Islet of Langerhans (tissue), 1 donor: ENCODE measurements at regions not wholly inside any gene's neighbourhood (a gene's known extent, or its start where the extent isn't known, plus 50 kb on each side); places are given as distances from the start of the nearest gene placed in this dataset.

ENCODE experiments used
- FAIRE-seq: peaks from one replicate; lab custom pipeline; 2011; peaks lifted over from hg19 to GRCh38; lab: Jason Lieb, UNC

DNA sequence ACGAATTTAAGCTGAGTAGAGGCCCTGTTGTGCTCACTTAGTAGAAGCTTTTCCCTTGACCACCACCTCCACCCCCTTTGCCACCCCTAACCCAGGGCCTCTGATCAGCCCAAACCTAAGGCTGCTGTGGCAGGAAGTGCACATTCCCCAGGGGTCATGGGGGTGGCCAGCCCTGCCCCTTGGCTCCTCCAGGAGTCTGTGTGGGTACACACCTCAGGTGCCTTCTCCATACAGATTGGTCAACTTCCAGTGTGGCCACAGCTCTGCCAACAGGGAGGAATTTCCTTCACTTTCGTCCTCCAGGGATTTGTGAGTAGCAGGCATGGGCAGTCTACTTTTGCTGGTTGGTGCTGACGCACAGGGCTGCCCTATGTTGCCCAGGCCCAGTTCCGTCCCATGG, 249.9 kb upstream of the ZNF32 start:
- no peak for FAIRE-seq

DNA sequence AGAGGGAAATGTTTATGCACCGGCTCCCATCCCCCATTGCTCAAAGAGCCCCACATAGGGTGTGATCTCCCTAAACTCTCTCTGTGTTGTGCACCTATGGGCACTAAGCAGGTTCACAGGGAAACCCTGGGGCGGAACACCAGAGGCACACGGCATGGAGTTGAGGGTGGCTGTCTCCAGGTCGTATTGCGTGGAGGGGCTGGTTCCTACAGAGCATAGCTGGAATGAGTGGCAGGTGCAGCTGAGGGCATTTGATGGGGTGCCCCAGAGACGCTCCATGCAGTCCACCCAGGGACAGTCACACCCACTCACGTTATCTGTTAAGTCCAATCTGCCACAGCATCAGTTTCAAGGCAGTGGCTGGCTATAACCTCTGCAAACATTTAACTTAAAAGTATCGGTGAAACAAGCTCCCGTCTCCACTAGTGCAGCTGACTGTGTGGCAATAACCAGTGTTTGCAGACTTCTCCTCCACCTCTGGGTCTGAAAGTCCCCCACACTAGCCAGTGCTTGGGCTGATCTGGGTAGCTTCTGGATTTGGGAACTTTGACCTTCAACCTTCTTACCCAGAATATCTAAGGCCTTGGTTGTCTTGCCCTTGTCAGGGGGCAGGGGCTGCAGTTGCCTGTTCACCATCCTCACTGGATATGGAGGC, 249.2 kb upstream of the ZNF32 start:
- FAIRE-seq: no peak

DNA sequence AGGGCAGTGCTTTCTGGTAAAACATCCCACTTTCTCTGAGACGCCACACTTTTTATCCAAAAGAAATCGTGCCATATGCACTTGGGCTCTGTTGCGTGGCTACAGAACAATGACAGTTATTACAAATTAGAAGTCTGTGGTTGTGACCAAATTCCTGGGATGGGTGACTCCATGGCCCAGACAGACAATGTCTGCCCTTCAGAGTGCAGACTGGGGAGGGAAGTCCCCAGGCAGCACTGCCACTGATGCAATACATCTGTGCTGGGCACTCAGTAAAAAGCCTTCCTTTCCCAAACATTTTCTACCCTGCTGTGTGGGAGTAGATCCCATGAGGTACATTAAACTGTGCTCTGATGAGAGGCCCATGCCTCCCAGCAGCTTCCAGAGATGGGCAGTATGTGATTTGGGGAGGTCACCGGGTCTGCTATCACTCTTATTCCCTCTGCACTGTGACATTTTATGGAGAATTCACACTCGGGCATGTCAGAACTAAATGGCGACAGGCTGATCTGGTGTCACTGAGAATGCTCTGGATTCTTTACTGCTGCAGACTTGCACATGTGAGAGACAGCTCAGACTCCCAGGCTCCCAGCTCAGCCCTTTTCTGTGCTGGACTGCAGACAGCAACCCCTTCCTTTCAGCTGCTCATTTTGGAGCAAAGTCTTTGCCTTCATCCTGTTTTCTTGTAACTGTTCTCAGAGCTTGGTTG, 243.5 kb upstream of the ZNF32 start:
- FAIRE-seq: no peak

DNA sequence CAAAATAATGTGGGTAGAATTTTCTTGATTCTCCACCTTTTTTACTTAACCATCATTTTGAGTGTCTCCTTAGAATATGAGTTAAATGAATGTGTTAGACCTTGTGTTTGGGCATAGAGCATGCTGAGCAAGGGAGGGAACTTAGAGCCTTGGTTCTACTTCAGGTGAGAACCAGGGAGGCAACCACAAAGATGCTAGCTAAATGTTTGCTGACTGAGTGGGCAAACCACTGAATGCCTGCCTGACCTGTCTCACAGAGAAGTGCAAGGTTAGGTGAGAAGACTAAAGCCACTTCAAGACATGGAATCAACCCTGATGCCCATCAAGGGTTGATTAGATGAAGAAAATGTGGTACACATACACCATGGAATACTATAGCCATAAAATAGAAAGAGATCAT, 242.6 kb upstream of the ZNF32 start:
- no peak for FAIRE-seq

DNA sequence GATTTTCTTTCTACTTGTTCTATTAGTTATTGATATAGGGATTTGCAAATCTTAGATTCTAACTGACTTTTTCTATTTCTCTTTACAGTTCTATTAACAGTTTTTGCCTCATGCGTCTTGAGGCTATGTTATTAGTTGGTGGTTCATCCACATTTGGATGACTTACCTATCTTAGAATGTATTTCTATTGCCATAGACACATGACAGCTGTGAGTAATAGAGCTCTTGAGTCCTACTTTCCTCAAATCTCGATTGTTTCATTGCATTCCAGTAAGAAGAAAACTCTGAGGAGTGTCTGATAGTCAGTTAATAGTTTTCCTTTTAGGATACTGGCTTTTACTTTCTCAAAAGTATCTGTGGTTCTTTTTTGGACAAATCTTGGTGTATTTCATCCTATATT, 241.4 kb upstream of the ZNF32 start:
- no peak for FAIRE-seq

DNA sequence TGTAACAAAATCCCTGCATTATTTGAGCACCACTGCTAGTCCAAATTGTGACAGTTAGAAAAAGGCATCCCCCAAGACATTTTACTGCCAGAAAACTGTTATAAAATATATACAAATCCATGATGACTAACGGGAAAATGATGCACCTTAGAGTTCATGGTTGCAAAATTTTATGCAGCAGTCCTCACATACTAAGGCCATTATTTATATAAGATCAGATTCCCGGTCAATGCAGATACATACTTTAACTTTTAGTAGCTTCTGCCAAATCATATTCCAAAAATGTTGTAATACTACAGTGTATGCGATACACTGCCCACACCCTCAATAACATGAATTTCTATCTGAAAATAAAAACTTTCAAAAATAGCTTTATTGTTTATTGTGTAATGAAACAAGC, 239.9 kb upstream of the ZNF32 start:
- FAIRE-seq: no peak

DNA sequence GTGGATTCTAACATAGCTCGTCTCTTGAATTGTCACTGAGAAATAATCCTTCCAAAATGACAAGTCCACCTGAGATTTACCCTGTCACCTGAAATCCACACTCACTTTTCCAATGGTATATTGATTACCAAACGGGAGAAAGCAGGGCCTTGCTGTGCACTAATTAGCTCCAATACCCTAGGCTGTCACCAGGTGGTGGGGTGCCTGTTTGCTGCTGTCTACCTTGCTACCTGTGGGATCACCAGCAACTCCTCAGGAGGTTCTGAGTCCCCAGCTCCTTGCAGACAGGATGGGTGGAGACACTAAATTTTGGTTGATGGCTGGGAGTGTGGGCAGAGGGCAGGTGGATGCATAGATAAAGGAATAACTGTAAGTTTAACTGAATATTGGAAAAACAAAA, 237.2 kb upstream of the ZNF32 start:
- FAIRE-seq: no peak

DNA sequence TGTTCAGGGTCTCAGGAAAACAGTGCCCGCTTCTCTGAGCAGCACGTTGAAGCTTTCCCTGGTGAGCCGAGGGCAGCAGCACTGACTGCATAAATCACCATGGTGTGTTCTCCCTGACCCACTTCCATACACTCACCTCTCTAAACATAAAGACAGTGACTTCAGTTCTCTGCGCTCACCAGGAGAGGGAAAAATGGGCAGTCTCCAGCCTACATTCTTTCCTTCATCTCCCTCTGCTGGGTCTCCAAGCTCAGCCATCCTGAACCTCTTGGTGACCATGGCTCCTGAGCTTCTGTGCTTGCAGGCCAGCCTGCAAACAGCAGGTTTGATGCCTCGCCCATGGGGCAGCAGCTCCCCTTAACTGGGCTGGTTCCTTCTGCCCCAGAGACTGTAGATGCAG, 236.6 kb upstream of the ZNF32 start:
- no peak for FAIRE-seq

DNA sequence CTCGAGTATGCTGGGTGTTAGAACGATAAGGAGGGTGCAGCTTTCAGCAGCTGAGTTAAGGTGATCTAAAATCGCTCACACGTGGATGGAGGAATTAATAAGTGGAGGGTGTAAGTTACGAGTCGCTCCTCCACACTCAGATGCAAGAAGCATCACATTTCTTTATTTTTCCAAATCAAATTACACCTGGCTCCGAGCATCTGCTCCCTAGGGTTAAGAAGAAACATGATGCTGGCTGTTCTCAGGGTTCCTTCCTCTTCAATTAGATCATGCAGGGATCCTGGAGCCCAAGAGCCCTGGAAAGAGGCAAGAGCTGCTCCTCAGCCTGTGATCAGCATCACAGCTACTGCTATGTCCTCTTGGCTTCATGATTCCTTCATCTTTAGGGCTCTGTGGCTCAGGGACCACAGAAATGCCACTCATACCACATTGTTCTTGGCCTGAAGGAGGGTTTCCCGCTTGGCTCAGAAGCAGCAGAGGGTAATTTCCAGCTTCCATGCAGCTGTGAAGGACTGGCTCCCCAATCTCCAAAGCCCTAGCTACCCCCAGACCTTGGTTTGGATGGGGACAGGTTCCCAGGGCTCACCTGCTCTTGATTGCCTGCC, 235.9 kb upstream of the ZNF32 start:
- FAIRE-seq: no peak

DNA sequence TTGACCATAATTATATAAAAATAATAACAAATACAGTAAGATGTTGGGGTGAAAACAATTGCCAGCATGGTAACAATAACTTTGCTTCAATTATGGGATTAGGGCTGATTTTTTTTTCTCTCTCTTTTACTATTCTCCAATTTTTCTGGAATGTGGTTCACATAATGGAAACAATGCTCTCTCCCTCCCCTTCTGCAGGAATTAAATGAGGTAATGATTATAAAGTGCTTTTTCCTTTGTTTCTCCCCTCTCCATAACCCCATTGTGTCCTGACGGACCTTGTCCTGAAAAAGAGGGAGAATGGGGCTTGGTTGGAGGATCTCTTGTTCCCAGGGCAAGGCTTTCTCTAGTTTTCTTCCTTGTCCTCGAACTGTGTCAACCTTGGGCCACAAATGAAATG, 234.0 kb upstream of the ZNF32 start:
- FAIRE-seq: no peak

DNA sequence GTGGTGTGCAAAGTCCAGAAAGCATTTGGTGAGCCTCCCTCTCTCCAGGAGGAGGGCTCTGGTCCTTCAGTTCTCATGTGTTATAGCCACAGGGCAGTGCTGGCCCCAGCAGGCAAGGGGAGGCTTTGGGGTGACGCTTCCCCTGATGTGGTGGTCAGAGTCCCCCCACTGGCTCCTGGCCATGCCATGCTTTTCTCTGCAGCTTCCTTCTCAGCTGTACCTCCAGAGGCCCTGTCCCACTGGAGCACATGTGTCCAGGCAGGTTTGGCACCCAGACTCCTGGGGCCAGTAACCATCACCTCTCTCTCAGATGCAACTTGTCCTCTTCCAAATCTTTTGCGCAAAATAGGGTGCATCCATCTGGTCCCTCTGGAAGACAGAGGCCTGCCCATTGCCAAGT, 233.0 kb upstream of the ZNF32 start:
- FAIRE-seq: no peak

DNA sequence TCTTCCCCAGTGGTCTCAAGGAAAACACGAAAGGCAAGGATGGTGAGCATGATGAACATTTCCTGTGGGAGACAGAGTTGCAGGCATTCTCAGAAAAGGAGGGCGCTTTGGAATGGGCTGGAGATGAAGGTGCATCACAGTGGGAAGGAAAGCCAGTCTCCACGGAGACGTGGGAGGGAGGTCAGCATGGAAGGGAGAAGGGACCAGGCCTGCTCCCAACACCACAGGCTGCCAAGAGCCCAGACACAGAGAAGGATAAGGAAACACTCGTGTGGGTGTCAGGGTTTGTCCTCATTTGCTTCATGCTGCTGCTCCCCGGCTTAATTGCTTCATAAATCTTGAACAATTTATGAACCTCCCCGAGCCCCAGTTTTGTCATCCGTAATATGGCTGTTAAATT, 231.5 kb upstream of the ZNF32 start:
- FAIRE-seq: no peak

DNA sequence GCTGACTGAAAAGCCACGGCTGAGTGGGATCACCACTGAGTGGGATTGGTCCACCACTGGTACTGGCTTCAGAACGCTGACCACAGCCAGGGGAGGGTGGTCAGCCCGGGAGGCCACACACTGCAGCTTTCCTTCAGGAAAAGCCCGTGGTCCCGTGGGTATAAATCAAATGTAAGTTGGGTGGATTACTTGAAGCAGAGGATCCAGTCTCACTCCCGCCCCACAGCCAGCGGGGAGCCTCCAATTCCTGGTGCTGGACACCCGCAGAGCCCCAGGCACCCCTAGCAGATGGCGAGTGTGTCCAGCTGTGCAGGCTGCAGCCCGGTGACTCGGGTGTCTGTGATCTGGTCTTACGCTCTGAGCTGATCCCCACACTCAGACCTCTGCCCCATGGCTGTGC, 231.1 kb upstream of the ZNF32 start:
- no peak for FAIRE-seq

DNA sequence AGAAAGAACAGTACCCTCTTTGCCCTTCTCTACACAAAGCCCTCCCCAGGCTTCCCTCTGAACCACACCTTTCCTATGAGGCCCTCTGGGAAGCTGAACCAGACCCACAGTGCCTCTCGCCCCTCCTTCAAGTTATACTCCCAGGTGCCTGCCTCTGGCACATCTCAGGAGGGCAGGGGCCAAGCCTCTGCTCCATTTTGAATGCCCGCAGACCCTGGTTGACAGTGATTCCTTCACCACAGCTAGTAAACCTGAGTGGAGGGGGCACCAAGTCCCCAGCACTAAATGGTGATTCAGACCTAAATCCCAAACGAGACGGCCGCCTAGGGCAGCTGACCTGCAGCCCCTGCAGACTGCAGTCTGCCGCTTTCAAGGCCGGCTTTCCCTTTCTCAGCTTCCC, 230.5 kb upstream of the ZNF32 start:
- no peak for FAIRE-seq

DNA sequence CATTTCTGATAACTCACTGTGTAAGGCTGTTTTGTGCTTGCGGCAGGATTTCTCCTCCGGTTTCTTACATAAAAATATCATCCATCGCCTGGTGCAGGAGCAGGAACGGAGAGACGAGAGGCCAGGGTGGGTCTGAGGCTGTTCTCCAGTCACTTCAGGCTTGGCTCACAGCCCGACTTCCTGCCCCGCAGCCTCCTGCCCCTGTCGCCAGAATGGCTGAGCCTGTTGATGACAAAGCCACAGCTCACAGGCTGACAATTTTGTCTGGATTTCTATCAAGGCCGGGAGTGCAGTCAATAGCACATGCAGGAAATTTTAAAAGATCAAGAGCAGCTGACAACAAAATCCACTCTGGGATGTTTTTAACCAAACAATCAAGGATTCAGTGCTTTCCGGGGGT, 229.7 kb upstream of the ZNF32 start:
- FAIRE-seq: no peak

DNA sequence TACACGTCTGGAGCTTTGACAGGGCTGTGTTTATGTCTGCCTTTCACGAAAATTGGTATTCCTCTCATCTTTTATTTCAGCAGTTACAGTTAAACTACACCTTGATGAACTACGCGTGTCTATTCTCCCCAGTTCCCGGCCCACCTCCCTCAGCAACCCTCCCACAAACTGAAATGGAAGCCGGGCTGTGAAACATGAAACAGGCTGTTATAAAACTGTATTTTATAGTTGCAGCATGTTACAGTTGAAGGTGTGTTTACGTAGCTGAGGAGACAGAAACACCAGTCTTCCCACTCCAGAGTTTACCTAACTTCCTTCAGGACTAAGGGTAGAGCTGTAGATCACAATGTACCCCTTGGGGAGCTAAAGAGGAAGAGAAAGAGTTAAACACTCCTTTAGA, 228.3 kb upstream of the ZNF32 start:
- FAIRE-seq: no peak

DNA sequence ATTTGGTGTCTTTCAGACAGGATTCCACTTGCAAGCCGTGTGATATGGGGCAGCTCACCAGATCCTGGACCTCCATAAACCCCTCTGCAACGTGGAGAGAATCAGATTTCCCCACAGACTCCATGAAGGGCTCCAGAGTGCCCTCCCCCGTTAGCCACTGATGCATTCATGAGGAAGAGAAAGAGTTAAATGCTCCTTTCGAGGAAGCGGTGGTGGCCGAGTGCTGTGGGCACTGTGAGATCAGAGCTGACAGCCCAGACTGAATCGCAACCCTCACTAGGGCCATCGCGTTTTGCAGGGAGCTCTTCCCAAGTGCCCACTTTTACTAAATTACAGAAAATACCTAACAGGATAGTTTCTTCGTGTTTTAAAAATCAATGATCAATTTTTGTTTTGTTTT, 226.3 kb upstream of the ZNF32 start:
- FAIRE-seq: no peak

DNA sequence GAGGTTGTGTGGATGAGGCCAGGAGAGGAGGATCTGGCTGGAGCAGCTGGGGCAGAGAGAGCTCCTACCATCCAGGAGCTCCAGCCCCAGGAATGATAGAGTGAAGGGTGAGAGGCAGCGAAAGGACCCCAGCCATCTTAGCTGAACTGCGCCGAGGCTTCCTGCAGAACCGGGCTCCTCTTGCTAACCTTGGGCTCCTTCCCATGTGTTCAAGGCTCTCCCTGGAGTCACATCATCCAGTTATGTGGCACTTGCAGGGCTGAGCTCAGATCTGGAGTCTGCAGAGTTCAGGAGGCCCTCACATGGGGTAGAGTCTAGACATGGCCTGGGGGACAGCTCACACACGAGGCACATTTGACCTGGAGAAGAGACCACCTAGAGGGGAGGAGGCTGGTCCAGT, 225.0 kb upstream of the ZNF32 start:
- FAIRE-seq: no peak

DNA sequence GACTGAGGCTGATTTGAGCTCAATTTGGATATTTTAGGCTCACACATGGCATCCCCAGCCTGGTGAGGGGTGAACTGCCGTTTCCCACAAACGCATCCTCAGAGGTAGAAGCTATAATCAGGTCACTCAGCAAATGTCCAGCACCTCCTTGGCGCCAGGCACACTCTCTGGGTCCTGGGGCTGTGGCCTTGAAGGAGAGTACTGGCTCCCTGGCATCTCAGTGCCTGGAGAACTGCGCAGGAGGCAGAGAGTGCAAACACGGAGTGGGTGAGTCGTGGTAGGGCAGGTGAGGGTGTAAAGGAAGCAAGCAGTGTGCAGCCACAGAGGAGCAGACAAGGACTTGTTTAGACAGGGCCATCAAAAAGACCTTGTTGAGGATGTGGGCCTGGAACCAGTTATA, 224.0 kb upstream of the ZNF32 start:
- no peak for FAIRE-seq

DNA sequence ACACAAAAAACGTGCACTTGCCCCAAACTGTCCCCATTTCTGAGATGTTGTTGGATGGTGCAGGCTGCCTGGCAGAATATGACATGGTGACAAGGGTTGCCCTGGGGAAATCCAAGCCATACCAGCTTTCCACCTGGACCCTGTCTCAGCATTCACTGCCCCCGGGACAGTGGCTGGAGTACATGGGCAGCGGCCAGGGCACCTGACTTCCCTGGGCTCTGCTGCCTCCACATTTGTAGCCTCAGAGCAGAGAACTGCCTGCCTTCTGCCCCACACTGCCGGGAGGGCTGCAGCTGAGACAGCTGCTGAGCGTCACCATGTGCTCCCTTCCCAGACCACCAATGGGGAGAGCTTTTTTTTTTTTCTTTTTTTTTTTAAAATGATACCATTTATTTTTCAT, 222.9 kb upstream of the ZNF32 start:
- no peak for FAIRE-seq

DNA sequence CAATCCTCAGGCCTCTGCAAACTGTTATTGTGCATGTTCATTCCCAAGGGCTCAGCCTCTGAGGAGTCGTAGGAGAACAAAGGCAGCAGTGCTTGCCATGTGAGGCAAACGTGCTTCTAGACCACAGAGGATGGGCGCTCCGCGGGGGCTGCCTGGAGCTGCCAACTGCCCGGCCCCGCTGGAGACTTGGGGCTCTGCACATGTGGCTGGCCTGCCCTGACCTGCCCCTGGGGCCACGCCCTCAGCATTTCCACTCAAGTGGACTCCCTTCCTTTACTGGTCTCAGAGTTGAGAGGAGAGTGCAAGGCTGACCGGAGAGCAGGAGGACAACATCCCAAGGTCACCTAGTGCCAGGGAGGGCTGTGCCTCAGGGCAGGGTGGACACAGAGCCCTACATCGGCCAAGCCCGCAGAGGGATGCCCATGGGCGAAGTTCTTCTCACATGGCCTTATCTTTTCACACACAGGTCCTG, 222.3 kb upstream of the ZNF32 start:
- no peak for FAIRE-seq

DNA sequence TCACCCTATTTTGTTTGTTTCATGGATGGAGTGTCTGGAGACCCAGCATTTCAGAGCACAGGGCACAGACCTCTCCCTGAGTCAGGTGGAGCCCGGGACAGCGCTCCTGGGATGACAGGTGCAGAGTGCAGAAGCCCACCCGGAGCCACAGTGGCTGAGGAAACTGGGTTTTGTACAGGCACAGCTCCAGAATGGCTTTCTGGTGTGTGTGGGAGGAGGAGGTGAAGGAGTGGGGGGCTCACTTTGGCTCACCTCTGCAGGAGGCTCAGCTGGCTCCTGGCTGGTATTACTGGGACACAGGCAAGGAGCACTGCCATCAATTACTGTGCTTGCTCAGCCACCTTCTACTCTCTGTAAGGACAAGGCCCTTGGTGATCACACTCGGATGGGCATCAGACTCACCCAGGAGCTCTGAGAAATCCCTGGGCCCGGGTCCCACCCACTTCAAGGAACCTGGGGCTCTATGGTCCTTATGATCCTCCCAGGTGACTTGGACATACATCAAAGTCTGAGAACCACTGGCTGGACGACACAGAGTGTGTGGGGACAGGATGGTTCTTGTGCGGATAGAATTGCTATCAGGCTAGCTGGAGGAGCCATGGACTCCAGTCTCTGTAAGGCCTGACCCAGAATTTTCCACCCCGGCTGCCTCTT, 221.1 kb upstream of the ZNF32 start:
- no peak for FAIRE-seq

DNA sequence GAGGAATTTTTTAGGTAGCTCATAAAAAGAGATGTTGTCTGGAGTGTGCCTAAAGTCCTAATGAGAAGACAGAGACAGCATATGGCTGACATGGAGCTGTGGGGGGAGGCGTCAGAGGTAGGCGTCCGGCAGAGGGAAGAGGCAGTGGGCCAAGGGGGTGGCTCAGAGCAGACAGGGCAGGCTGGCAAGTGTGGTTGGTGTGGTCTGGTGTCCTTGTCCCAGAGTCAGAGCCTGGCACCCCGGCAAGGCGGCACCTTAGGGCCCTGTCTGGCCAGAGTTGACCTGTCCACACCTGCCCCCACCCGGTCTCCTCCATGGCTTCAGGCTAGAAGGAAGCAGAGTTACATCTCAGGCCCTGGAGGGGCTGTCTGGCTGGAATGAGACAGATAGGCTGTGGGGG, 220.3 kb upstream of the ZNF32 start:
- FAIRE-seq: no peak
